Islet precursor cell (in vitro differentiated cells): ENCODE measurements at regions not wholly inside any gene's neighbourhood (a gene's known extent, or its start where the extent isn't known, plus 50 kb on each side); places are given as distances from the start of the nearest gene placed in this dataset.
A peak's percentile ranks its signal among the peaks of the same experiment; 100 is the strongest.

ENCODE experiments used
- DNase-seq: peaks from one replicate; pipeline ENCODE4 v3.0.0-alpha.2; 2018

- DNase-seq = no peak
These were observed 714.9 kb downstream of the ADGRL2 start for GRCh38 chr1:82515650-82516049.

- DNase-seq = no peak
These were observed 710.7 kb downstream of the ADGRL2 start for GRCh38 chr1:82511441-82511840.

- DNase-seq = no peak
These were observed 709.7 kb downstream of the ADGRL2 start for GRCh38 chr1:82510431-82510830.

- DNase-seq = no peak
These were observed 706.3 kb downstream of the ADGRL2 start for GRCh38 chr1:82507011-82507410.

- no peak for DNase-seq
These were observed 703.1 kb downstream of the ADGRL2 start for GRCh38 chr1:82503822-82504221.

GRCh38 chr1:82499022-82499421, 698.3 kb downstream of the ADGRL2 start:
- DNase-seq = no peak

GRCh38 chr1:82494117-82494516, 693.4 kb downstream of the ADGRL2 start:
- DNase-seq = no peak

- no peak for DNase-seq
These were observed 691.4 kb downstream of the ADGRL2 start for GRCh38 chr1:82492159-82492558.

- no peak for DNase-seq
These were observed 690.7 kb downstream of the ADGRL2 start for GRCh38 chr1:82491301-82492048.

- DNase-seq = no peak
These were observed 687.0 kb downstream of the ADGRL2 start for GRCh38 chr1:82487778-82488177.

- DNase-seq = no peak
These were observed 686.2 kb downstream of the ADGRL2 start for GRCh38 chr1:82486969-82487368.

- no peak for DNase-seq
These were observed 685.7 kb downstream of the ADGRL2 start for GRCh38 chr1:82486468-82486867.

GRCh38 chr1:82485591-82486369, 685.0 kb downstream of the ADGRL2 start:
- peak; percentile 61 for DNase-seq

GRCh38 chr1:82483146-82483545, 682.4 kb downstream of the ADGRL2 start:
- no peak for DNase-seq

- DNase-seq = no peak
These were observed 678.2 kb downstream of the ADGRL2 start for GRCh38 chr1:82478916-82479315.

GRCh38 chr1:82472489-82473131, 671.9 kb downstream of the ADGRL2 start:
- DNase-seq = no peak

GRCh38 chr1:82466891-82467290, 666.2 kb downstream of the ADGRL2 start:
- DNase-seq = no peak

- no peak for DNase-seq
These were observed 665.7 kb downstream of the ADGRL2 start for GRCh38 chr1:82466416-82466815.

GRCh38 chr1:82465024-82465423, 664.3 kb downstream of the ADGRL2 start:
- DNase-seq = no peak

- no peak for DNase-seq
These were observed 663.7 kb downstream of the ADGRL2 start for GRCh38 chr1:82464362-82465001.

GRCh38 chr1:82463951-82464350, 663.2 kb downstream of the ADGRL2 start:
- no peak for DNase-seq

GRCh38 chr1:82462366-82462765, 661.6 kb downstream of the ADGRL2 start:
- DNase-seq = no peak

- DNase-seq = no peak
These were observed 654.6 kb downstream of the ADGRL2 start for GRCh38 chr1:82455342-82455741.
